ENCODE measurements at regions not wholly inside any gene's neighbourhood (a gene's known extent, or its start where the extent isn't known, plus 50 kb on each side); places are given as distances from the start of the nearest gene placed in this dataset.
A peak's percentile ranks its signal among the peaks of the same experiment; 100 is the strongest.

GRCh38 chrX:148271263-148271662 is 229.2 kb upstream of the AFF2 start:
- H3K4me3 Mint-ChIP-seq: no peak overlapping the region
- Histone ChIP-seq H3K4me1 (ENCODE audit: insufficient read depth, low read length) (no peaks in the 10 kb centered on the region), H3K36me3 (ENCODE audit: insufficient read depth, low read length) (no peaks in the 10 kb centered on the region), H3K27me3 (ENCODE audit: control insufficient read depth in 1 of 2, insufficient read depth in 2 of 2, low read length in 2 of 2) (no peaks in the 10 kb centered on the region), H3K9me3 (ENCODE audit: control insufficient read depth in 1 of 2, insufficient read depth in 1 of 2, low read length in 2 of 2) (peaks cover 0 to 5% of the 10 kb centered on the region in 2 experiments), H3K27ac (ENCODE audit: low read depth in 1 of 2, low read length in 2 of 2) (no peak overlapping the region), H3K4me3 (ENCODE audit: low read length) (no peak overlapping the region)
- H3K36me3 Mint-ChIP-seq (ENCODE audit: low read depth): no peaks in the 10 kb centered on the region
- H3K4me1 Mint-ChIP-seq (ENCODE audit: low read depth): peaks cover 34% of the 10 kb centered on the region
- no peaks in the 10 kb centered on the region for H3K9me3 Mint-ChIP-seq
- ChIA-PET CTCF (no interaction called here), POLR2A (no interaction called here)
- intact Hi-C loops (cut with DNase I, micrococcal nuclease): no loop called here
- DNase-seq (no peak), ATAC-seq (ENCODE audit: poor library complexity) (no peak)
- no peak for TF ChIP-seq CTCF (IDR thresholded peaks at IDR 0.05)
- H3K27me3 Mint-ChIP-seq: no peaks in the 10 kb centered on the region
- H3K27ac Mint-ChIP-seq: no peak overlapping the region

- H3K9me3 ChIP-seq (ENCODE audit: control insufficient read depth in 1 of 2, insufficient read depth in 1 of 2, low read length in 2 of 2): no peaks in the 10 kb centered on the region
- no peak overlapping the region for H3K27ac ChIP-seq (ENCODE audit: low read depth in 1 of 2, low read length in 2 of 2)
- no peak overlapping the region for H3K4me3 ChIP-seq (ENCODE audit: low read length)
- H3K27me3 ChIP-seq (ENCODE audit: control insufficient read depth in 1 of 2, insufficient read depth in 2 of 2, low read length in 2 of 2): no peaks in the 10 kb centered on the region
- Mint-ChIP-seq H3K4me3 (no peak overlapping the region), H3K4me1 (ENCODE audit: low read depth) (peaks cover 43% of the 10 kb centered on the region), H3K27ac (peak overlapping the region; percentile 64), H3K27me3 (no peaks in the 10 kb centered on the region), H3K9me3 (no peaks in the 10 kb centered on the region), H3K36me3 (ENCODE audit: low read depth) (no peaks in the 10 kb centered on the region)
- no peak for ATAC-seq (ENCODE audit: poor library complexity)
- ChIA-PET POLR2A (interaction anchor here (1.0 kb wide), 1 partner anchor 27 kb away, joined by 3 read pairs; no protein-coding TSS in a partner anchor), CTCF (no interaction called here)
- H3K4me1 ChIP-seq (ENCODE audit: insufficient read depth, low read length): no peaks in the 10 kb centered on the region
- no peak for TF ChIP-seq CTCF (IDR thresholded peaks at IDR 0.05)
- no peak for DNase-seq
- intact Hi-C loops (cut with DNase I, micrococcal nuclease): no loop called here
- no peaks in the 10 kb centered on the region for H3K36me3 ChIP-seq (ENCODE audit: insufficient read depth, low read length)
These were observed 218.5 kb upstream of the AFF2 start for GRCh38 chrX:148281920-148282319.

GRCh38 chrX:148282504-148282903 is 217.9 kb upstream of the AFF2 start:
- Mint-ChIP-seq H3K4me1 (ENCODE audit: low read depth) (peaks cover 40% of the 10 kb centered on the region), H3K27me3 (no peaks in the 10 kb centered on the region), H3K27ac (peak overlapping the region; percentile 64), H3K9me3 (no peaks in the 10 kb centered on the region), H3K36me3 (ENCODE audit: low read depth) (no peaks in the 10 kb centered on the region), H3K4me3 (no peak overlapping the region)
- TF ChIP-seq CTCF (IDR thresholded peaks at IDR 0.05): no peak
- Histone ChIP-seq H3K27ac (ENCODE audit: low read depth in 1 of 2, low read length in 2 of 2) (no peak overlapping the region), H3K4me1 (ENCODE audit: insufficient read depth, low read length) (no peaks in the 10 kb centered on the region), H3K36me3 (ENCODE audit: insufficient read depth, low read length) (no peaks in the 10 kb centered on the region), H3K4me3 (ENCODE audit: low read length) (no peak overlapping the region), H3K9me3 (ENCODE audit: control insufficient read depth in 1 of 2, insufficient read depth in 1 of 2, low read length in 2 of 2) (no peaks in the 10 kb centered on the region), H3K27me3 (ENCODE audit: control insufficient read depth in 1 of 2, insufficient read depth in 2 of 2, low read length in 2 of 2) (no peaks in the 10 kb centered on the region)
- no peak for ATAC-seq (ENCODE audit: poor library complexity)
- ChIA-PET CTCF (no interaction called here), POLR2A (no interaction called here)
- intact Hi-C loops (cut with DNase I, micrococcal nuclease): no loop called here
- DNase-seq: peak in 1 of 14 experiments; percentile 11
